ENCODE measurements at regions not wholly inside any gene's neighbourhood (a gene's known extent, or its start where the extent isn't known, plus 50 kb on each side); places are given as distances from the start of the nearest gene placed in this dataset.

DNA sequence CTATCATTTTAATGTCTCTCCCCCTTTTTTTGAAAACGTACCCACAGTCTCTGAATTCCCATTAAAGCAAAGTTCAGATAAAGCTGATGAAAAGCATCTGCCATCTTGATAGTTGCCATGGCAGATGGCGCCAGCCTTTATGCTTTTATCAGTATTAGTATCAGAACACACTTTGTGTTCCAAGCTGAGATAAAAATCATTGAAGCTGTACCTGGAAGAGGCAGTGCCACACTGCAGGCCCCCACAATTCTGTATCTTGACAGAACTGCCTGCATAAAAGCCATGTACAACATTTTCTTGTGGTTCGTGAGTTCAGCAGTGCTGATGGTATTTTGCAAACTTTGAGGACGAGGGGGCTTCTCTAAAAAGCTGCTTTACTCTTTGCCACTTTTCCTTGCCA, 311.7 kb downstream of the SATB1 start:
- WGBS (ENCODE audit: insufficient coverage), result 67% methylated on average over 1 of the region's 4 CpGs

DNA sequence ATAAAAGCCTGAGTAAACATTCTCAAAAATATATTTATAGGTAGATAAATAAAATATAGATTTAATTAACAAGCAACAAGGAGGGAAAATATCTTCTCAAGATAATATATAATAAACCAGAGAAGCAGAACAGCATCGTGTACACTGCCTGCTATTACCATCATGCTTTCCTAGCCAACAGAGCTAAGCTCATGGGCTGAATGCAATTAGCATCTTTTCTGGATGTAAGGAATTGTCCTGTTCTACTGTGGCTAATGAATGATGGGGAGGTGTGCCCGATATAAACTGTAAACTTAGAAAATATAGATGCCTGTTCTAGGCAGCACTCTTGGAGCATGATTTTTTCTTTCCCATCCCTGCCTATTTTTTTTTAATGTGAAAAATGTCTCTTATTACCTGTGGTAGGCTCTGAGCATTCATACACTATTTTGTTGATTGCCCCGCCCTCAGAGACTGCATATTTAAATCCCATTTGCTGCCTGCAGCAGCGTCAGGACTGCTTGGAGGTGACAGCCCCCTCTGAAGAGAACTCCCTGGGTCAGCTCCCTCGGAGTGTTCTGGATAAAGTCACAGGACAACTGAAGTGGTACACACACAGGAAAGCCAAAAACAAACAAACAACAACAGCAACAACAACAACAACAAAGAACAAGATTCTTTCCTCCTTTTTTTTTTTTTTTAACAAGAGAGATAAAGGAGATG, 312.3 kb downstream of the SATB1 start:
- ATAC-seq (replicated peaks in 1 of 4) (no peak), DNase-seq (no peak)
- peaks cover 2 to 4% of the 10 kb centered on the region in 2 experiments for H3K4me1 ChIP-seq (ENCODE audit: control insufficient read depth in 1 of 2, extremely low read depth in 1 of 2, insufficient read depth in 2 of 2, low read length in 2 of 2)
- H3K36me3 ChIP-seq (ENCODE audit: control insufficient read depth in 2 of 2, extremely low read depth in 1 of 2, insufficient read depth in 1 of 2, low read length in 1 of 2), result no peaks in the 10 kb centered on the region
- Mint-ChIP-seq H3K4me3 (no peak overlapping the region), H3K4me1 (peaks cover 6 to 8% (median 7%) of the 10 kb centered on the region in 3 donors), H3K27me3 (no peaks in the 10 kb centered on the region), H3K36me3 (no peaks in the 10 kb centered on the region), H3K27ac (no peak overlapping the region), H3K9me3 (no peaks in the 10 kb centered on the region)
- H3K27me3 ChIP-seq (replicated peaks in 1 of 2; ENCODE audit: control insufficient read depth in 2 of 2, extremely low read depth in 1 of 2, insufficient read depth in 2 of 2, low read length in 1 of 2), result peaks cover 0 to 3% of the 10 kb centered on the region in 2 experiments
- no peak overlapping the region for H3K27ac ChIP-seq (ENCODE audit: low read length)
- CTCF ChIA-PET, result interaction anchor here in 1 of 2 donors (0.6 to 0.7 kb wide), 3 partner anchors 86 to 1044 kb away, joined by 3 to 5 read pairs (median 3); no protein-coding TSS in a partner anchor
- 100% methylated on average over 1 of the region's 5 CpGs for WGBS (ENCODE audit: insufficient coverage)
- POLR2A ChIA-PET, result no interaction called here
- H3K9me3 ChIP-seq, result no peaks in the 10 kb centered on the region
- H3K4me3 ChIP-seq (ENCODE audit: control insufficient read depth in 1 of 2, extremely low read depth in 1 of 2, low read length in 1 of 2), result no peak overlapping the region

More for the DNA sequence above, 311.7 kb downstream of the SATB1 start:
- Mint-ChIP-seq H3K9me3 (no peaks in the 10 kb centered on the region), H3K4me1 (peaks cover 6 to 8% (median 7%) of the 10 kb centered on the region in 3 donors), H3K4me3 (no peak overlapping the region), H3K27me3 (no peaks in the 10 kb centered on the region), H3K27ac (no peak overlapping the region), H3K36me3 (no peaks in the 10 kb centered on the region)
- Histone ChIP-seq H3K9me3 (no peaks in the 10 kb centered on the region), H3K4me3 (ENCODE audit: control insufficient read depth in 1 of 2, extremely low read depth in 1 of 2, low read length in 1 of 2) (no peak overlapping the region), H3K27ac (ENCODE audit: low read length) (no peak overlapping the region), H3K27me3 (replicated peaks in 1 of 2; ENCODE audit: control insufficient read depth in 2 of 2, extremely low read depth in 1 of 2, insufficient read depth in 2 of 2, low read length in 1 of 2) (peaks cover 0 to 3% of the 10 kb centered on the region in 2 experiments), H3K36me3 (ENCODE audit: control insufficient read depth in 2 of 2, extremely low read depth in 1 of 2, insufficient read depth in 1 of 2, low read length in 1 of 2) (no peaks in the 10 kb centered on the region), H3K4me1 (ENCODE audit: control insufficient read depth in 1 of 2, extremely low read depth in 1 of 2, insufficient read depth in 2 of 2, low read length in 2 of 2) (peaks cover 2 to 4% of the 10 kb centered on the region in 2 experiments)
- CTCF ChIA-PET, result interaction anchor here in 1 of 2 donors (0.6 to 0.7 kb wide), 3 partner anchors 87 to 1045 kb away, joined by 3 to 5 read pairs (median 3); no protein-coding TSS in a partner anchor
- ATAC-seq (replicated peaks in 1 of 4), result no peak
- POLR2A ChIA-PET, result no interaction called here
- DNase-seq, result no peak

GRCh38 chr3:18111796-18112232, 313.3 kb downstream of the SATB1 start:
- peak in 1 of 35 experiments; percentile 12 for DNase-seq
- no peaks in the 10 kb centered on the region for H3K36me3 Mint-ChIP-seq

GRCh38 chr3:18103591-18103990, 321.5 kb downstream of the SATB1 start:
- DNase-seq (no peak), ATAC-seq (replicated peaks in 1 of 4) (no peak)
- no peaks in the 10 kb centered on the region for H3K9me3 Mint-ChIP-seq
- H3K36me3 ChIP-seq (ENCODE audit: control insufficient read depth in 2 of 2, extremely low read depth in 1 of 2, insufficient read depth in 1 of 2, low read length in 1 of 2), result no peaks in the 10 kb centered on the region
- H3K36me3 Mint-ChIP-seq, result no peaks in the 10 kb centered on the region
- H3K4me3 Mint-ChIP-seq, result no peak overlapping the region
- POLR2A ChIA-PET, result no interaction called here
- no CpG with 5 or more reads among the region's 3 CpGs for WGBS (ENCODE audit: insufficient coverage)
- H3K27ac Mint-ChIP-seq, result no peak overlapping the region
- CTCF ChIA-PET, result no interaction called here
- no peaks in the 10 kb centered on the region for H3K4me1 ChIP-seq (ENCODE audit: control insufficient read depth in 1 of 2, extremely low read depth in 1 of 2, insufficient read depth in 2 of 2, low read length in 2 of 2)
- no peaks in the 10 kb centered on the region for H3K4me1 Mint-ChIP-seq
- peaks cover 0 to 3% of the 10 kb centered on the region in 2 experiments for H3K27me3 ChIP-seq (replicated peaks in 1 of 2; ENCODE audit: control insufficient read depth in 2 of 2, extremely low read depth in 1 of 2, insufficient read depth in 2 of 2, low read length in 1 of 2)
- peaks cover 12 to 14% of the 10 kb centered on the region in 2 donors for H3K27me3 Mint-ChIP-seq
- no peak overlapping the region for H3K4me3 ChIP-seq (ENCODE audit: control insufficient read depth in 1 of 2, extremely low read depth in 1 of 2, low read length in 1 of 2)
- no peaks in the 10 kb centered on the region for H3K9me3 ChIP-seq
- H3K27ac ChIP-seq (ENCODE audit: low read length), result no peak overlapping the region

More at GRCh38 chr3:18111796-18112232, 313.3 kb downstream of the SATB1 start:
- ChIA-PET CTCF (no interaction called here), POLR2A (no interaction called here)
- no CpG with 5 or more reads among the region's 6 CpGs for WGBS (ENCODE audit: insufficient coverage)
- Mint-ChIP-seq H3K27me3 (no peaks in the 10 kb centered on the region), H3K27ac (peak overlapping the region in 1 of 2 donors; percentile 44), H3K4me1 (peaks cover 6 to 8% (median 7%) of the 10 kb centered on the region in 3 donors), H3K9me3 (no peaks in the 10 kb centered on the region), H3K4me3 (peak overlapping the region; percentile 31 to 67 (median 59))
- Histone ChIP-seq H3K36me3 (ENCODE audit: control insufficient read depth in 2 of 2, extremely low read depth in 1 of 2, insufficient read depth in 1 of 2, low read length in 1 of 2) (no peaks in the 10 kb centered on the region), H3K4me1 (ENCODE audit: control insufficient read depth in 1 of 2, extremely low read depth in 1 of 2, insufficient read depth in 2 of 2, low read length in 2 of 2) (peaks cover 2 to 4% of the 10 kb centered on the region in 2 experiments), H3K27ac (ENCODE audit: low read length) (no peak overlapping the region), H3K4me3 (ENCODE audit: control insufficient read depth in 1 of 2, extremely low read depth in 1 of 2, low read length in 1 of 2) (no peak overlapping the region), H3K9me3 (no peaks in the 10 kb centered on the region), H3K27me3 (replicated peaks in 1 of 2; ENCODE audit: control insufficient read depth in 2 of 2, extremely low read depth in 1 of 2, insufficient read depth in 2 of 2, low read length in 1 of 2) (peaks cover 0 to 3% of the 10 kb centered on the region in 2 experiments)
- ATAC-seq (replicated peaks in 1 of 4), result peak in 1 of 4 experiments; percentile 52

DNA sequence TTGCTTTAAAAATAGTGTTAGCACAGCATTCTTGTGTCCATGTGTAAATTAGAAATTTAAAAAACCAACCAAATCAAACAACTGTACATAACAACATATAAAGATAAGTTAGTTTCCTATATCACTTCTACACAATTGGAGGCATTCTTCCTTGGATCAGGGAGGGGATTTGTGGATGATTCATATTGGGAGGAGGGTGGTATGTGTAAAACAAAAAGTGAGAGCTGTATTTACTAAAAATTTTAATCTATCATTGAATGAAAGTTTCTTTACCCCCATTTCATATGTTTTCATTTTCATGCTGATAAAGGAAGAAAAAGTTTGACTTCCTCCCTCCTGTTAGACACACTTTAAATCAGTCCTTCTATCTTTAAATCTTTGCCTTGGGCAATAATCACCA, 325.0 kb downstream of the SATB1 start:
- CTCF ChIA-PET, result no interaction called here
- ATAC-seq (replicated peaks in 1 of 4) (no peak), DNase-seq (no peak)

DNA sequence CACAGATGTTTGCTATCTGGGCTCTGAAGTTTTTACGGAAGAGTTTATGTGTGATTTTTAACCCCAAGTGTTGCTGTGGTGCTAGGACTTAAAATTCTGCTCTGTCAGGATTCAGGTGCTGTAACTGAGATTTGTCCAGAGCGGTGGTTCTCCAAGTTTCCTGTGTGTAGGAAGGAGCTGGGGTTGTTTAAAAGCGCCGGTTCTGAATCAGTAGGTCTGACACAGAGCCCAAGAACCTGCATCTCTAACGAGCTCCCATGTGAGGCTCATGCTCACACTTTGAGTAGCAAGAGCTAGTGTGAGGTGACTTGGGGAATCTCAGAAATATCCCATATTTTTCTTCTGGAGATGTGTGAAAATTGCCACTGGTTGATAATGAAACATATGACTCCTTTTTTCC, 325.5 kb downstream of the SATB1 start:
- no peak for DNase-seq
- Mint-ChIP-seq H3K27me3 (peaks cover 15 to 19% of the 10 kb centered on the region in 2 donors), H3K9me3 (peaks cover 0 to 12% (median 6%) of the 10 kb centered on the region in 3 donors), H3K27ac (no peak overlapping the region), H3K4me3 (no peak overlapping the region), H3K4me1 (no peaks in the 10 kb centered on the region), H3K36me3 (no peaks in the 10 kb centered on the region)
- POLR2A ChIA-PET, result no interaction called here
- no peaks in the 10 kb centered on the region for H3K4me1 ChIP-seq (ENCODE audit: control insufficient read depth in 1 of 2, extremely low read depth in 1 of 2, insufficient read depth in 2 of 2, low read length in 2 of 2)
- no peak overlapping the region for H3K4me3 ChIP-seq (ENCODE audit: control insufficient read depth in 1 of 2, extremely low read depth in 1 of 2, low read length in 1 of 2)
- WGBS (ENCODE audit: insufficient coverage), result 87% methylated on average over 4 of the region's 5 CpGs
- CTCF ChIA-PET, result no interaction called here
- ATAC-seq (replicated peaks in 1 of 4), result no peak
- no peak overlapping the region for H3K27ac ChIP-seq (ENCODE audit: low read length)
- H3K36me3 ChIP-seq (ENCODE audit: control insufficient read depth in 2 of 2, extremely low read depth in 1 of 2, insufficient read depth in 1 of 2, low read length in 1 of 2), result no peaks in the 10 kb centered on the region
- H3K27me3 ChIP-seq (replicated peaks in 1 of 2; ENCODE audit: control insufficient read depth in 2 of 2, extremely low read depth in 1 of 2, insufficient read depth in 2 of 2, low read length in 1 of 2), result peaks cover 0 to 3% of the 10 kb centered on the region in 2 experiments
- no peaks in the 10 kb centered on the region for H3K9me3 ChIP-seq

More for the DNA sequence above, 325.0 kb downstream of the SATB1 start:
- no peaks in the 10 kb centered on the region for H3K36me3 Mint-ChIP-seq
- POLR2A ChIA-PET, result no interaction called here
- no peak overlapping the region for H3K4me3 ChIP-seq (ENCODE audit: control insufficient read depth in 1 of 2, extremely low read depth in 1 of 2, low read length in 1 of 2)
- no peak overlapping the region for H3K4me3 Mint-ChIP-seq
- H3K9me3 ChIP-seq, result no peaks in the 10 kb centered on the region
- H3K36me3 ChIP-seq (ENCODE audit: control insufficient read depth in 2 of 2, extremely low read depth in 1 of 2, insufficient read depth in 1 of 2, low read length in 1 of 2), result no peaks in the 10 kb centered on the region
- no peaks in the 10 kb centered on the region for H3K4me1 Mint-ChIP-seq
- peaks cover 0 to 3% of the 10 kb centered on the region in 2 experiments for H3K27me3 ChIP-seq (replicated peaks in 1 of 2; ENCODE audit: control insufficient read depth in 2 of 2, extremely low read depth in 1 of 2, insufficient read depth in 2 of 2, low read length in 1 of 2)
- peaks cover 16 to 22% of the 10 kb centered on the region in 2 donors for H3K27me3 Mint-ChIP-seq
- H3K4me1 ChIP-seq (ENCODE audit: control insufficient read depth in 1 of 2, extremely low read depth in 1 of 2, insufficient read depth in 2 of 2, low read length in 2 of 2), result no peaks in the 10 kb centered on the region
- no peak overlapping the region for H3K27ac Mint-ChIP-seq
- no peak overlapping the region for H3K27ac ChIP-seq (ENCODE audit: low read length)
- H3K9me3 Mint-ChIP-seq, result peaks cover 0 to 12% (median 6%) of the 10 kb centered on the region in 3 donors
